ENCODE measurements at regions not wholly inside any gene's neighbourhood (a gene's known extent, or its start where the extent isn't known, plus 50 kb on each side); places are given as distances from the start of the nearest gene placed in this dataset.

DNA sequence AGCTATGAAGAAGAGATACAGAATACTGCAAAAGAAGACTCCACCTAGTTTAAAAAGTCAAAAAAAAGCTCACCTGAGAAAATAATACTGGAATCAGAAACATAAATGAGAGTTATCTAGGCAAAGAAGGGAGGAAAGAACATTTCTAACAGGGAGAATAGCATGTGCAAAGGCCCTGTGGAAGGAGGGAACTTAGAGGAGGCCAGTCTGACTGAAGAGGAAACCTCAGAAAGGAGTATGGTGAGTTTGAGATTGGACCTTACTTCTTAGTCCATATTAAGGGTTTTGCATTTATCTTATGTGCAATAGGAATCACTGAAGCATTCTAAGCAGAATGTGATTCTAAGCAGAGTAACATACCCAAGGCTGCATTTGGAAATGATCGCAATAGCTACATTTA, 193.2 kb downstream of the LNPK start:
- Histone ChIP-seq H3K4me2 (ENCODE audit: insufficient read depth in 1 of 2, low read depth in 2 of 2, low read length in 2 of 2) (no peak overlapping the region), H3K36me3 (ENCODE audit: control insufficient read depth in 2 of 4, insufficient read depth in 4 of 4, low read length in 3 of 4) (no peaks in the 10 kb centered on the region), H3K9me3 (ENCODE audit: insufficient read depth in 2 of 2, low read depth in 1 of 2, low read length in 1 of 2) (no peaks in the 10 kb centered on the region), H2BK15ac (ENCODE audit: low read length) (no peak overlapping the region), H3K23ac (ENCODE audit: insufficient read length) (no peak overlapping the region), H3K79me1 (ENCODE audit: low read depth, low read length) (no peaks in the 10 kb centered on the region), H3K18ac (ENCODE audit: extremely low read depth, low read length) (no peak overlapping the region), H4K8ac (ENCODE audit: extremely low read depth, insufficient read depth, low read length) (no peak overlapping the region), H2BK120ac (replicated peaks; ENCODE audit: low read depth, low read length) (no peak overlapping the region), H3K79me2 (ENCODE audit: control insufficient read depth in 1 of 2, insufficient read depth in 2 of 2, low read length in 2 of 2) (no peaks in the 10 kb centered on the region), H4K20me1 (replicated peaks in 1 of 2; ENCODE audit: control insufficient read depth in 1 of 2, insufficient read depth in 2 of 2, low read length in 2 of 2) (no peaks in the 10 kb centered on the region), H2BK12ac (ENCODE audit: low read depth, low read length) (no peak overlapping the region), H2AFZ (ENCODE audit: low read length) (no peak overlapping the region), H2AK5ac (ENCODE audit: low read depth, low read length) (no peak overlapping the region), H3K4ac (replicated peaks; ENCODE audit: insufficient read length, low read depth, low read length) (no peak overlapping the region), H3K27me3 (replicated peaks in 1 of 4; ENCODE audit: control insufficient read depth in 3 of 4, extremely low read depth in 1 of 4, insufficient read depth in 3 of 4, low read length in 3 of 4) (no peaks in the 10 kb centered on the region), H2BK5ac (ENCODE audit: low read depth, low read length) (no peak overlapping the region), H3K56ac (replicated peaks; ENCODE audit: insufficient read length, low read depth, low read length) (no peak overlapping the region), H4K91ac (replicated peaks; ENCODE audit: insufficient read length, low read length) (no peak overlapping the region), H3K14ac (ENCODE audit: insufficient read length) (no peak overlapping the region), H3K4me1 (replicated peaks in 1 of 4; ENCODE audit: control insufficient read depth in 3 of 4, insufficient read depth in 4 of 4, low read length in 3 of 4) (no peaks in the 10 kb centered on the region), H4K5ac (ENCODE audit: insufficient read length, low read depth, low read length) (no peak overlapping the region), H3K27ac (ENCODE audit: low read depth, low read length) (no peak overlapping the region), H3K23me2 (ENCODE audit: low read depth, low read length) (no peaks in the 10 kb centered on the region), H2BK20ac (ENCODE audit: low read length) (no peak overlapping the region), H3K9ac (replicated peaks in 1 of 4; ENCODE audit: extremely low read depth in 1 of 4, low read depth in 3 of 4, low read length in 3 of 4) (no peak overlapping the region), H3K4me3 (ENCODE audit: extremely low read depth in 1 of 4, insufficient read depth in 2 of 4, low read depth in 3 of 4, low read length in 4 of 4) (no peak overlapping the region)
- DNase-seq (ENCODE audit: low read depth in 1 of 2, low spot score in 2 of 2) (no peak), FAIRE-seq (no peak)
- ChIA-PET POLR2A (ENCODE audit: partially characterized antibody) (no interaction called here), CTCF (ENCODE audit: partially characterized antibody) (no interaction called here)
- WGBS, 2 experiments (ENCODE audit: extremely low coverage in 1 of 2, insufficient coverage in 1 of 2, insufficient read length in 1 of 2, insufficient replicate concordance in 2 of 2, low coverage in 1 of 2, low lambda C conversion rate in 2 of 2, missing lambda C conversion rate in 1 of 2): 82% methylated on average over 1 of the region's 1 CpG; no CpG with 5 or more reads in 1 of the 2 experiments
- TF ChIP-seq GABPA (IDR thresholded peaks at IDR 0.05; ENCODE audit: borderline replicate concordance, insufficient read depth, low read length) (no peak), TAF1 (IDR thresholded peaks at IDR 0.05; ENCODE audit: low read depth, low read length) (no peak), CEBPB (IDR thresholded peaks at IDR 0.05; ENCODE audit: low read depth, low read length) (no peak), MAX (IDR thresholded peaks at IDR 0.05) (no peak), SRF (IDR thresholded peaks at IDR 0.05; ENCODE audit: low read depth, low read length) (no peak), HDAC2 (IDR thresholded peaks at IDR 0.05; ENCODE audit: borderline replicate concordance in 1 of 2, low read depth in 2 of 2, low read length in 2 of 2) (no peak), NANOG (IDR thresholded peaks at IDR 0.05; ENCODE audit: insufficient read depth, low read depth, low read length, poor library complexity, severe bottlenecking) (no peak), PHF8 (conservative IDR thresholded peaks at IDR 0.05; ENCODE audit: low read depth, low read length) (no peak), EGR1 (IDR thresholded peaks at IDR 0.05; ENCODE audit: borderline replicate concordance, low read depth, low read length) (no peak), ASH2L (IDR thresholded peaks at IDR 0.05; ENCODE audit: low read length) (no peak), RFX5 (IDR thresholded peaks at IDR 0.05; ENCODE audit: borderline replicate concordance, low read depth, low read length) (no peak), ZNF274 (IDR thresholded peaks at IDR 0.05; ENCODE audit: borderline replicate concordance, extremely low read depth, low read length) (no peak)

Measured in H1 (cell line).